LoVo (cell line): ENCODE measurements at regions not wholly inside any gene's neighbourhood (a gene's known extent, or its start where the extent isn't known, plus 50 kb on each side); places are given as distances from the start of the nearest gene placed in this dataset.

Source experiments
- DNase-seq: peaks from one replicate; pipeline ENCODE4 v3.0.0-alpha.2; 2016; ENCODE audit warnings: low spot score

- DNase-seq, result no peak
Measured at GRCh38 chrX:11952176-11952720, 186.0 kb upstream of the FRMPD4 start.

DNA sequence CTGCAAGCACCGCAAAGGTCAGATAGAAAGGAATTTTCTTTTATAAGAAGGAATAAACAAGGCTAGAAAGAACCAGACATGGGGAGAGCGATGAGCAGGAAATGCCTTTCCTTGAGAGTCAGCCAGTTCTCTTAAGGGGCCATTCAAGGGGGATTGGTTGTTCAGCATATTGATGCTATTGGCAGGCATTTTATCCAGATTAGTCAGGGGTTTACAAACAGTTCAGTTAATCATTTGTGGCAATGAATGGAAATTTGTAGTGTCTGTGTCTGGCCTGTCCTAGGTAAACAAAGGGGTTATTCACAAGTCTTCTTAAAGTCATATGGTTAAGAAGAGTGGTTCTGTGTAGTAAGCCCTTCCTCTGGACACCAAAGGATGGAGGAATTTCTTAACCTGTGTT, 184.7 kb upstream of the FRMPD4 start:
- DNase-seq, result no peak

- DNase-seq, result no peak
Measured at GRCh38 chrX:11954176-11954575, 184.1 kb upstream of the FRMPD4 start.

- DNase-seq, result no peak
Measured at GRCh38 chrX:11960031-11960430, 178.2 kb upstream of the FRMPD4 start.

DNA sequence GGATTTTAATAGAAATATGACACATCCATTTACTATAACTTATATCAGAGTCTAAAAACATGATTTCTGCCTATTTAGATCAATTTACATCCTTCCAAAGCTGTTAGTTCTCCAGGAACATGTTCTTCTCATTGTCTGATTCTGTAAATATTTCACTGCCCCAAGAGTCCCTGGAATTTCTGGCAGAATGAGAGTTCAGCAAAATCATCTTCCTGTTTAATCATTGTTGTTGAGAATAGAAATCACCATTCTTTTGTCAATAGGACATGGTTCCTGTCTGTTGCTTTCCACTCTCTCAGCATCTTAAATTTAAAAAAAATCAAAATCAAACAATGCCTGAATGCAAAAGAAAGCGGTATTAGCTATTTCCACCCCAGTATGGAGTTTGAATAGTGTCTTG, 172.8 kb upstream of the FRMPD4 start:
- no peak for DNase-seq

DNA sequence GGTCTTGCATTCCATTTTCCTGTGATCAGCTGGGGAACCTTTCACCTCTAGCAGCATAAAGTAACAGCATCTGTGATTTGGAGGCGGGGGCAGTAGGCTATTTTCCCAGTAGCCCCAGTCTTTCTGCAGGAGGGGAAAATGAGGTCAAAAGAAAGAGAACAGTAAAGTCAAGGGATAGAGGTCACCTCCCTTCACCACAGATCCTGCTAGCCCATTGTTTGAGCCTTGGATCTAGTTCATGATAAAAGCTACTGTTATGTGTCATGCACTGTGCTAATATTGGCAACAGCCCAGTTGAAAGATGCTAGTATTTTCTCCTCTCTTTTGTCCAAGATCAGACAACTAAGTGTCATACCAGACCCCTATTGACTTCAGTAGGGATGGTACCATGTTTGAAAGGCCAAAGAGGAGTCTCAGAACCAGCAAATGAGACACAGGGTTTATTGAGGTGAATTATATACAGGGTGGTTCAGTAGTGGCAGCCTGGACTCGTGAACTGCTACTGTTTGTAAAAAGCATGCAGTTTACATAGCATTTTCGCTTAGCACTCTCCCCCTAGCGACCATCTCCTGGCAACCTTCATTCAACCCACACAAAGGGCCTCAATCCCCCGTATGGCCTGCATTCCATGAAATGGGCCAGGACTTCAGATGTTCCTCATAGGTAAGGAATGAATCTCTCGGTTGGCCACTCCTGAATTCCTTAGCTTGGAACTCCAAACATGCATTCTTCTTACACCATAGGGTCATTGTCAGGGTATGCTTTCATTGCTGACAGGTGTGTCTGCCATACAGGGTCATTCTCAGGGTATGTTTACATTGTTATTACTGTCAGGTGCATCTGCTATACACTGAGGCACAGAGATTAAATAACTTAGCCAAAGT, 170.0 kb upstream of the FRMPD4 start:
- DNase-seq, result no peak

GRCh38 chrX:11968991-11969390, 169.3 kb upstream of the FRMPD4 start:
- no peak for DNase-seq

DNA sequence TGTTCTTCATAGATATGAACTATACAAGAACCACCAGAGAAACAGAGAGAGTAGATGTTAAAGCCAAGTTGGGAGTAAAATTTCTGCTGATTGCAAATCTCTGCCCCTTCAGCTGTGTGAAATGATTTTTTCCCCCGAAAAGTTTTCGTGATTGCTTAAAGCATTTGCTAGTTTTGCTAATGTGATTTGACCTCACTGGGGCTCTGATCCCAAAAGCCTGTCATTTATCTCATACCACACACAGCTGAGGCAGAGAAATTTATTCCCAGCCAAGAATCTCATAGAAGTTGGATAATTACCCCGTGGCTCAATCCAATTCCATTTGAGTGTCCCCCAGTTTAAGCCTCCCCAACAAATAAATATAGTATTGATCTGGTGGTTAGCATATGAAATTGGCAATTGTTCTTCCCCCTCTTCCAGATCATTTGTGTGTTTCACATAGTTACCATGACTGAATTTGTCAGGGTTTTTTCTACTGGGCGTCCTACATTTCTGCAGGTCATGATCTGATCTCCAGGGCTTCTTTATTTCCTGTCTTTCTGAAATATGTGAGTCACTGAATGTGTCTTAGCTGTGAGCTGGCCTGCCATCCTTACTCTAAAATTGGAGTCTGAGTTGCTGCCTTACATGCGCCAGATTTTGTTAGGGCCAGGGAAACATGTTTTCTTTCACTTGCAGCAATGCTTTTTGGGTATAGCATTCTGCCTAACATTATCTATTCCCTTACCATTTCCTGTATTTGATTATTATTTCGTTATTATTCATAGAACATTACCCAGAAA, 167.5 kb upstream of the FRMPD4 start:
- no peak for DNase-seq

DNA sequence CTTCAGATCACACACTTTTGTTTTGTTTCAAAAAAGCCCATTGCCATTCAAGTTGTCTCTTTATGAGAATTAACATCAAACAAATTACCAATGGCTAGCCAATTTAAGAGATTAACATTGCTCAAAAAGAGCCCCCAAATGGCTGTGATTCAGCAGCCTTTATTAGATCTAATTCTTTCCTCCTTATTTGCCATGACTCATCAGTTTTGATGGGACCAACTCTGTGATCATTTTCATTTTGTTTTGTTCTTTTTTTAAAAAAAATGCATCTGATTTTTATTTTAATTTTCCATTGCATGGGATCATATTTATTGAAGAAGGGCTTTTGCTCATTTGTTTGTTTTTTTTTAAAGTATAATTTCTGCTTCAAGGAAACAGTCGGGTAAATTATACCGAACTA, 161.6 kb upstream of the FRMPD4 start:
- no peak for DNase-seq

DNA sequence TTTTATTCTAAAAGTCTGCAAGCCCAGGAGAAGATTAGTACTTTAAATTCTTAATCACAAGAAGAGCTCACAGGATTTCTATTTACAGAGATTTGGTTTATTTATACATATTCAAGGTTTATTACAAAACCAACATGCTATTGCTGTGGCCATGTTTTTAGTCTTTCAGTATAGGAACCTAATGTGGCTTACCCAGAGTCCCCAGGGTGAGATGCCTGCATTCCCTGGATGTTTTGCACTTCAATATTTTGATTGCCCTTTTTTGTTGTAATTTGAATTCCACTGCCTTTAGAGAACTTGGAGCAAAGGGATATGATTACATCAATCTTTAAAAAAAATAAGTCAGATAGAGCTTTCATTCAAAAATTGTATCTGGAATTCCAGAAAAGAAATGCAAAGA, 146.0 kb upstream of the FRMPD4 start:
- no peak for DNase-seq

GRCh38 chrX:11995146-11995545, 143.1 kb upstream of the FRMPD4 start:
- DNase-seq, result no peak

DNA sequence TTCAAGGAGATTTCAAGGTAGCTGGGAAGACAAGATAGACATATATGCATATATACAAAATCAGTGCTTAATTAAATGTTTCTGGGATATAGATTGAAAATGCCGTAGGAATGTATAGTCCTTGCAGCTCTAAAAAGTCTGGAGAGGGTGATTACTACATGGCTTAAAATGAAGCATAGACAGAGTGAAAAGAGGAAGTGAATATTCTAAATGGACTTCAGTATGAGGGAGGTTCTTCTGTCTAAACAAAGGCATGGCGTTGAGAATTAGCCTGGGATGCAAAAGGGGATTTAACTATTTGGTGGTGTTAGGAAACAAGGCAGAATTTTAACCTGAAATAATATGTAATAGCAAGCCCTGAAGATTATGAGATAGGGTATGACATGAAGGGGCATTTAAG, 141.5 kb upstream of the FRMPD4 start:
- DNase-seq, result no peak

DNA sequence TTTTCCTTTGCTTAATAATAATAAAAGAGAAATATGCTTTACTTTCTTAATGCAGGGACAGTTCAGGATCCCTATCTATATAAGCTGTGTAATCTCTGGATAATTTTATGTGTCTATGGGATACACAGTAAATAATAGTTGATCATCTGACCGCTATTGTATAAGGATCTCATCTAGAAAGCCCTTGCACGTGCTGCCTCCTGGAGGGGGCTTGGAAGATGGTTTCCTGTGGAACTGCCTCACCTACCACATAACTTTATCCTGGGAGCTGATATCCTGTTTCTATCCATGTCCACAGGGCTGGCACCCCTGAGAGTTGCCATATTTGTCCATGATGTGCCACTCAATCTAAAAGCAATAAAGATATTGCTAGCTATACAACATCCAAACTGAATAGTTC, 139.3 kb upstream of the FRMPD4 start:
- DNase-seq, result no peak

GRCh38 chrX:12002876-12003275, 135.4 kb upstream of the FRMPD4 start:
- DNase-seq, result no peak

GRCh38 chrX:12007881-12008280, 130.4 kb upstream of the FRMPD4 start:
- DNase-seq, result peak; percentile 2

DNA sequence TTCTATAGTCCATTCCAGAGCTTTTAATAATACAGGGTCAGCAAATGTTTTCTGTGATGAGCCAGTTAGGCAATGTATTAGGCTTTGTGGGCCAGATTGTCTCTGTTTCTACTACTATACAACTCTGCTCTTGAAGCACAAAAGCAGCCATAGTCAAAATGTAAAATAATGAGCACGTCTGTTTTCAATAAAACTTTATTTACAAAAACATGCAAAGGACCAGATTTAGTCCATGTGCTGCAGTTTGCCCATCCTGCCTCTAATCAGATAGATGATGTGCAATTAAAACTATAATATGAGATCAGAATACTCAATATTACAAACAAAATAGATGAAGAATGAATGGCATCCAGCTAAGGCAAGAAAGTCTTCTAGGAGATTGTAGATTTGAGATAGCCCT, 127.8 kb upstream of the FRMPD4 start:
- no peak for DNase-seq

DNA sequence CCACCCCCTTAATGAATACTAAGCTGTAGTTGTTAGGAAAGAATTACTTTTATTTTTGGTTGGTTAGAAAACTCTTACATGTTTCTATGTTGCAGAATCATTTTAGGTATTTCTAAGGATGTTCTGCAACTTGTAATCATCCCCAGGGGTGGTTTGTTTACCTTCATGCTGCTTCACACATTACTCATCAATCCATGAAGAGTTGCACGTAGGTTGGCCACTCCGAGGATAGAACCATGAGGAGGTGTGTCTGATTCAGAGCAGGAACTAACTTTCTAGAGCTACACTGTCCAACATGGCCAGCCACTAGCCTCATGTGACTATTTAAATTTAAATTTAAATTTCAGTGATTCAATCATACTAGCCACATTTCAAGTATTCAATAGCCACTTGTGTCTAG, 127.2 kb upstream of the FRMPD4 start:
- DNase-seq, result no peak

DNA sequence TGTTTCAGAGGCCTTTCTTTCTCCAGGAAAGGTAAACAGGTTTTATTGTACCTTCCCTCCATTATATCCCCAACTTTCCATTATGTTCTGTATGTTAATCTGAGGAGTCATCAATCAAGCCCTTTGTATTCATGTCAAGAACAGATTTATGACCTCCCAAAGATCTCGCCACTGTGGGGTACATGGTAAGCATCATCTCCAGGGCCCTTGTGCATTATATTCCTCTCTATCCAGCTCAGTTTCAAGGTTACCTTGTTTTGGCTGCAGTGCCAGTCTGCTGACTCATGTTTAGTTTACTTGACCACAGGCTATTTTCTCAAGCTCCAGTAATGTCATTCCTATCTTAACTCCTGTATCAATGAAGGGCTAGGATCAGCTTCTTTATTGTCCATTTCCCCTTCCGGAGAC, 125.1 kb upstream of the FRMPD4 start:
- DNase-seq, result no peak

GRCh38 chrX:12021698-12022097, 116.6 kb upstream of the FRMPD4 start:
- DNase-seq, result no peak

DNA sequence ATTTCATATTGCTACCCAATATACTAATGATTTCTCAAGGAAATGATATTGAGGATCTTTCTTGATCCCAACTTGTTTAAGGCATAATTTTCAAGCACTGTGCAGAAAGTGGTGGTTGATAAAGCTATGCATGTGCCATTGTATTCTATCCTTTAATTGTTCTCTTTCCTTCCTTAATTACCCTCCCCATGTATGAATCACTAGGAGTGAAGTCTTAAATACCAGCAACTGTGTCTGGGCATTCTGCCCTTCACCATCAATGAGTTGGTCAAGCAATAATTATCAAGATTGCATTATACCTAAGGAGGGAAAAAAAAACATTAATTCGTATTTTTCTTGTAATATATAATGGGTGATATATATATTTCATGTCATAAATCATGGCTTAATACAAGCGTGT, 111.8 kb upstream of the FRMPD4 start:
- no peak for DNase-seq

DNA sequence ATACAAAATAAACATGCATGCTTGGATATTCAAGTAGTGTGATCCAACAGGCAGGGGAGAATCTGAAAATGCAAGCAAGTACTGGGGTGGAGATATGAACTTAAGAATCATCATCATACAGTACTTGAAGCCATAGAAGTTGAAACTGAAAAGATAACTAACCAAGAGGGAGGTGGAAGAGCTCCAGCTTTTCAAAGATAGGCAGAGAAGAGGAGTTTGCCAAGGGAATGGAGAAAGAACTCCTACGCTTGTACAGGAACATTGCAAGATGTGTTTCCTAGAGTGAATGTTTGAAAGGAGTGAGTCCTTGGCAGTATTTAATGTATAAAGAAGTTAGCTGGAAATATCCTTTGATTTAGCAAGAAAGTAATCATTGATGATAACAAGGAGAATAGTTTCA, 106.2 kb upstream of the FRMPD4 start:
- no peak for DNase-seq

- DNase-seq, result no peak
Measured at GRCh38 chrX:12034741-12035140, 103.5 kb upstream of the FRMPD4 start.

GRCh38 chrX:12042615-12043014, 95.7 kb upstream of the FRMPD4 start:
- no peak for DNase-seq
